SK-N-SH treated with all-trans-retinoic acid at 6 μM for 48 hours (cell line): ENCODE measurements at regions not wholly inside any gene's neighbourhood (a gene's known extent, or its start where the extent isn't known, plus 50 kb on each side); places are given as distances from the start of the nearest gene placed in this dataset.

Source experiments
- ARNTL ChIP-seq: fragments of 450-650 bp; formaldehyde crosslinking; IDR thresholded peaks from 2 replicates; pipeline ENCODE4 v1.5.0; 2020; ENCODE audit warnings: low read depth, mild to moderate bottlenecking, moderate library complexity, borderline replicate concordance
- OSR1 ChIP-seq: fragments of 250-450 bp; sonication (Bioruptor Pico); IDR thresholded peaks from 2 replicates; pipeline ENCODE4 v1.8.0; 2022; ENCODE audit warnings: moderate library complexity, mild to moderate bottlenecking, inconsistent platforms
- PPARA ChIP-seq: fragments of 250-450 bp; sonication (Bioruptor Pico); IDR thresholded peaks from 2 replicates; pipeline ENCODE4 v1.5.0; 2020; ENCODE audit warnings: mild to moderate bottlenecking, borderline replicate concordance
- TOX ChIP-seq: fragments of 250-450 bp; sonication (Bioruptor Pico); IDR thresholded peaks from 2 replicates; pipeline ENCODE4 v1.8.0; 2021; ENCODE audit warnings: mild to moderate bottlenecking, moderate library complexity, borderline replicate concordance
- ZNF565 ChIP-seq: fragments of 450-650 bp; formaldehyde crosslinking; conservative IDR thresholded peaks from 2 replicates; pipeline ENCODE4 v1.5.0; 2020; ENCODE audit warnings: low read depth, mild to moderate bottlenecking, moderate library complexity

DNA sequence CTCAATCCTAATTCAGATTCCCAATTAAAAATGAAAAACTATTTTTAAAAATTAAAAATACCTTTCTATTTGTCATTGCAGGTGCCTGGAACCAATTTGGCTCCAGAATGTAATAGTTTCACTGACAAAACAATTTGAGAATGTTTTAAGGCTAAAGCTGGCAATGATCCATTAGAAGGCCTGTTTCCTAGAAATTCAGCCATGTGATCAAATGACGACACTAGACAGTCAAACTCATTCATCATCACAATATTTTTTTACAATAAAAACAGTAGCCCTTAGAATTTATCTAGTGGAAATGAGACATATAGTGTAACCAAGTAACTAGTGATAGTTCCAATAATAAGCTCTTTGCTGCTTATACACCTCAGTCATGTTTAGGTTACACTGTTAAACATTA is 75.4 kb upstream of the MAP3K1 start:
- TF ChIP-seq PPARA (no peak), OSR1 (CRISPR knock-in tag) (no peak), TOX (CRISPR knock-in tag) (no peak), ARNTL (no peak), ZNF565 (CRISPR knock-in tag) (no peak)
